Ovary (tissue), 3 donors: ENCODE measurements at regions not wholly inside any gene's neighbourhood (a gene's known extent, or its start where the extent isn't known, plus 50 kb on each side); places are given as distances from the start of the nearest gene placed in this dataset.

Experiments
- CTCF ChIP-seq, 3 donors: fragments of 450-650 bp in 2 of 3; fragments of 200-600 bp in 1 of 3; IDR thresholded peaks; one replicate each; pipeline versions ENCODE4 v1.5.1 to v1.8.0; 2016 to 2022; ENCODE audit warnings: antibody characterized with exemption in 3 of 3, mild to moderate bottlenecking in 1 of 3
- EP300 ChIP-seq: sonication (generic); formaldehyde crosslinking; IDR thresholded peaks from one replicate; pipeline ENCODE4 v1.6.1; 2017; ENCODE audit warnings: antibody characterized with exemption
- POLR2A ChIP-seq: fragments of 450-650 bp; IDR thresholded peaks from one replicate; pipeline ENCODE4 v1.6.1; 2017; ENCODE audit warnings: antibody characterized with exemption, mild to moderate bottlenecking, moderate library complexity
- donor health status: DM: no; HTN: no; CAD: no.

DNA sequence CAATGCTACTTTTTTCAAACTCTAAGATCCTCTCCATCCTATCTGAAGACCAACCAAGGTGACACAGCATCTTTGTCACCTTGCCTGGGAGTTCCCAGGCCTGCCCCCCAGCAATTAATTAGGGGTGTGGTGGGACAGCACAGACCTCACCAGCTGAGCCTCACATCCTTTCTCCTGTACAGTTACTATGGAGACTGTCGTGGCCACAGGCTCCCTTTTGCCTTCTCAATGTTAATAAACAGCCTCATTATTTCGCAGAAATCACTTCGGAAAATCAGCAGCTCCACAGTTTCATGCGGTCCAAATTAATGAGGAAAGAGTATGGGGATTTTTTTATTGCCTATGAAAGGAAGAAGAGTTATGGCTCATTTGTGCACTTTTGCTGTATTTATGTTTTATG, 378.3 kb downstream of the NPHP4 start:
- TF ChIP-seq CTCF (IDR thresholded peaks at IDR 0.05), result no peak
- TF ChIP-seq POLR2A, result no peak
- no peak for TF ChIP-seq EP300
